ENCODE measurements at regions not wholly inside any gene's neighbourhood (a gene's known extent, or its start where the extent isn't known, plus 50 kb on each side); places are given as distances from the start of the nearest gene placed in this dataset.

GRCh38 chr18:29494371-29494770 lies 1317.4 kb upstream of the CDH2 start:
- TF ChIP-seq, protein P1, sequence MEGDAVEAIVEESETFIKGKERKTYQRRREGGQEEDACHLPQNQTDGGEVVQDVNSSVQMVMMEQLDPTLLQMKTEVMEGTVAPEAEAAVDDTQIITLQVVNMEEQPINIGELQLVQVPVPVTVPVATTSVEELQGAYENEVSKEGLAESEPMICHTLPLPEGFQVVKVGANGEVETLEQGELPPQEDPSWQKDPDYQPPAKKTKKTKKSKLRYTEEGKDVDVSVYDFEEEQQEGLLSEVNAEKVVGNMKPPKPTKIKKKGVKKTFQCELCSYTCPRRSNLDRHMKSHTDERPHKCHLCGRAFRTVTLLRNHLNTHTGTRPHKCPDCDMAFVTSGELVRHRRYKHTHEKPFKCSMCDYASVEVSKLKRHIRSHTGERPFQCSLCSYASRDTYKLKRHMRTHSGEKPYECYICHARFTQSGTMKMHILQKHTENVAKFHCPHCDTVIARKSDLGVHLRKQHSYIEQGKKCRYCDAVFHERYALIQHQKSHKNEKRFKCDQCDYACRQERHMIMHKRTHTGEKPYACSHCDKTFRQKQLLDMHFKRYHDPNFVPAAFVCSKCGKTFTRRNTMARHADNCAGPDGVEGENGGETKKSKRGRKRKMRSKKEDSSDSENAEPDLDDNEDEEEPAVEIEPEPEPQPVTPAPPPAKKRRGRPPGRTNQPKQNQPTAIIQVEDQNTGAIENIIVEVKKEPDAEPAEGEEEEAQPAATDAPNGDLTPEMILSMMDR (IDR thresholded peaks at IDR 0.05), result no peak
- Histone ChIP-seq H3K4me3 (no peak overlapping the region), H3K36me3 (no peaks in the 10 kb centered on the region), H3K27me3 (no peaks in the 10 kb centered on the region), H3K4me1 (no peaks in the 10 kb centered on the region), H3K27ac (no peak overlapping the region), H3K9me3 (no peaks in the 10 kb centered on the region)
- no peak for DNase-seq
- intact Hi-C loops (cut with DNase I; ENCODE audit: low total_unique reads), result no loop called here

- Histone ChIP-seq H3K9me3 (no peaks in the 10 kb centered on the region), H3K27me3 (no peaks in the 10 kb centered on the region), H3K27ac (no peak overlapping the region), H3K4me3 (no peak overlapping the region), H3K36me3 (no peaks in the 10 kb centered on the region), H3K4me1 (no peaks in the 10 kb centered on the region)
- no peak for DNase-seq
- intact Hi-C loops (cut with DNase I; ENCODE audit: low total_unique reads), result no loop called here
- TF ChIP-seq, protein P1 (IDR thresholded peaks at IDR 0.05), result no peak
These were observed 1315.0 kb upstream of the CDH2 start for GRCh38 chr18:29491907-29492306.

DNA sequence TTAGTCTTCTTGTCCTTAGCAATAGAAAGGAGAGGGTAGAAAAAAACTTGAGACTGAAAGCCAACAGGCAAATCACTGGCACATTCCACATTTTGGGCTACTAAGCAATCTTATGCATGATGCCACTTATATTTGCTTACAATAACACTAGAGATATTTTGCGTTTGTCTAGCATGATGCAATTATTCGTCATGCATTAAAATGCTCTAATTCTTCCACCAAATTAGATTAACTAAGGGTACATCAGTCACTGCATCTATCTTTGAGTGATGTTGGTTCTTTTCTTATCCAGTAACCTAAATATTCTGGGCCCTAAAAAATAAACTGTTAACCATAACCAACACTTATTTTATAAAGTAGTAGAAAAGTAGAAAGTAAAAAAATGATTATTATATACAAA lies 1311.7 kb upstream of the CDH2 start:
- Histone ChIP-seq H3K4me3 (no peak overlapping the region), H3K4me1 (no peaks in the 10 kb centered on the region), H3K27ac (no peak overlapping the region), H3K9me3 (no peaks in the 10 kb centered on the region), H3K27me3 (no peaks in the 10 kb centered on the region), H3K36me3 (no peaks in the 10 kb centered on the region)
- DNase-seq, result no peak
- TF ChIP-seq, protein P1 (IDR thresholded peaks at IDR 0.05), result no peak
- intact Hi-C loops (cut with DNase I; ENCODE audit: low total_unique reads), result no loop called here

- intact Hi-C loops (cut with DNase I; ENCODE audit: low total_unique reads), result no loop called here
- H3K27ac ChIP-seq, result no peak overlapping the region
- H3K27me3 ChIP-seq, result no peaks in the 10 kb centered on the region
- H3K9me3 ChIP-seq, result no peaks in the 10 kb centered on the region
- H3K36me3 ChIP-seq, result no peaks in the 10 kb centered on the region
- no peak overlapping the region for H3K4me3 ChIP-seq
- H3K4me1 ChIP-seq, result no peaks in the 10 kb centered on the region
- TF ChIP-seq, protein P1 (IDR thresholded peaks at IDR 0.05), result no peak
- DNase-seq, result no peak
These were observed 1288.6 kb upstream of the CDH2 start for GRCh38 chr18:29465526-29465925.

DNA sequence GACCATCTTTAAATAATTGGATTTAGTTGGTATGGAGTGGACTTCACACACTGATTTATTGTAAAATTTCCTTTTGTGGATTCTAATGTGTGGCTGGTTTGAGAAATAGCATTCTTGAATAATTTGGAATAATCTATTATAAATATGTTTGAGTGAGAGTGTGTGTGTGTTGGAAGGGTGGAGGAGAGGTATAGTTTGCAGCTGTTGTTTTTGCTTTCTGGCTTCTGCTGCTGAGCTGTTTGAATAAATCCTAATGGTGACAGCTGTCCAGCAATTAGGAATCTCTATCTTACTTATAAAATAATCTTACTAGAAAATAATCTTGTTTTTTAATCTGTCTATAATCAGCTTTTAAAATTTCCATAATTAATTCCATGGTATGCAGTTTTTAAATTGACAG lies 1283.0 kb upstream of the CDH2 start:
- Histone ChIP-seq H3K36me3 (no peaks in the 10 kb centered on the region), H3K27ac (no peak overlapping the region), H3K9me3 (no peaks in the 10 kb centered on the region), H3K27me3 (no peaks in the 10 kb centered on the region), H3K4me1 (no peaks in the 10 kb centered on the region), H3K4me3 (no peak overlapping the region)
- TF ChIP-seq, protein P1 (IDR thresholded peaks at IDR 0.05), result no peak
- no peak for DNase-seq
- intact Hi-C loops (cut with DNase I; ENCODE audit: low total_unique reads), result no loop called here

- intact Hi-C loops (cut with DNase I; ENCODE audit: low total_unique reads), result no loop called here
- Histone ChIP-seq H3K27ac (no peak overlapping the region), H3K4me1 (no peaks in the 10 kb centered on the region), H3K36me3 (no peaks in the 10 kb centered on the region), H3K9me3 (no peaks in the 10 kb centered on the region), H3K4me3 (no peak overlapping the region), H3K27me3 (no peaks in the 10 kb centered on the region)
- DNase-seq, result no peak
- TF ChIP-seq, protein P1 (IDR thresholded peaks at IDR 0.05), result no peak
These were observed 1280.5 kb upstream of the CDH2 start for GRCh38 chr18:29457316-29457889.

All from tibial artery (tissue), 4 donors.